Neural progenitor cell (in vitro differentiated cells): ENCODE measurements at regions not wholly inside any gene's neighbourhood (a gene's known extent, or its start where the extent isn't known, plus 50 kb on each side); places are given as distances from the start of the nearest gene placed in this dataset.

Experiments used
- EZH2phosphoT487 ChIP-seq: fragments of 200-600 bp; sonication (generic); IDR thresholded peaks from 2 replicates; pipeline ENCODE4 v1.6.1; 2017; ENCODE audit warnings: antibody characterized with exemption
- TF ChIP-seq, protein P1 (sequence below): fragments of 200-600 bp; sonication (generic); IDR thresholded peaks from 2 replicates; pipeline ENCODE4 v1.5.1; 2017; ENCODE audit warnings: antibody characterized with exemption, mild to moderate bottlenecking

DNA sequence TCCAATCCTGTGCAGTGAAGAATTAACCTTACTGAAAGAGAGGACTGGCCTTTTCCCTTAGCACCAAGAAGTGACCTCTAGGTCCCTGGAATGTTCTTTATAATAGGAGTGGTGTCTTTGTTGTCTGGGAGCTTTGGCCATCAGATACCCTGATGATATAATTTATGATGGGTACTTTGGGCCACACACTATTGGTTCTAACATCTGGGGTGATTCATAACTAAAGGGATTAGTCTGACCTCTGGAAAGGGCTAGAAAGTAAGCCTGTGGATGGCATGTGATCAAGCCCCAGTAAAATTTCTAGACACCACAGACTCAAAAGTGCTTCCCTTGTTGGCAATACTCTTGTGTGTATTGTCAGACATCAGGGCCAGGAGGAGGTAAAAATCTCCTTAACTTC is 891.2 kb downstream of the KCNA4 start:
- TF ChIP-seq, protein P1, sequence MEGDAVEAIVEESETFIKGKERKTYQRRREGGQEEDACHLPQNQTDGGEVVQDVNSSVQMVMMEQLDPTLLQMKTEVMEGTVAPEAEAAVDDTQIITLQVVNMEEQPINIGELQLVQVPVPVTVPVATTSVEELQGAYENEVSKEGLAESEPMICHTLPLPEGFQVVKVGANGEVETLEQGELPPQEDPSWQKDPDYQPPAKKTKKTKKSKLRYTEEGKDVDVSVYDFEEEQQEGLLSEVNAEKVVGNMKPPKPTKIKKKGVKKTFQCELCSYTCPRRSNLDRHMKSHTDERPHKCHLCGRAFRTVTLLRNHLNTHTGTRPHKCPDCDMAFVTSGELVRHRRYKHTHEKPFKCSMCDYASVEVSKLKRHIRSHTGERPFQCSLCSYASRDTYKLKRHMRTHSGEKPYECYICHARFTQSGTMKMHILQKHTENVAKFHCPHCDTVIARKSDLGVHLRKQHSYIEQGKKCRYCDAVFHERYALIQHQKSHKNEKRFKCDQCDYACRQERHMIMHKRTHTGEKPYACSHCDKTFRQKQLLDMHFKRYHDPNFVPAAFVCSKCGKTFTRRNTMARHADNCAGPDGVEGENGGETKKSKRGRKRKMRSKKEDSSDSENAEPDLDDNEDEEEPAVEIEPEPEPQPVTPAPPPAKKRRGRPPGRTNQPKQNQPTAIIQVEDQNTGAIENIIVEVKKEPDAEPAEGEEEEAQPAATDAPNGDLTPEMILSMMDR, result no peak
- TF ChIP-seq EZH2phosphoT487, result no peak
